AG04449 (cell line): ENCODE measurements at regions not wholly inside any gene's neighbourhood (a gene's known extent, or its start where the extent isn't known, plus 50 kb on each side); places are given as distances from the start of the nearest gene placed in this dataset.

ENCODE experiments used
- CTCF ChIA-PET: fragments of 350-600 bp; formaldehyde crosslinking; extraction: SDS; loops from one replicate; lab custom pipeline; 2021; ENCODE audit warnings: antibody characterized with exemption; lab: Yijun Ruan, JAX
- POLR2A ChIA-PET: fragments of 400-600, 350-600 bp; formaldehyde crosslinking; extraction: SDS; loops from one replicate; lab custom pipeline; 2020; ENCODE audit warnings: antibody characterized with exemption, inconsistent platforms; lab: Yijun Ruan, JAX
- DNase-seq: peaks from one replicate; pipeline ENCODE4 v3.0.0-alpha.2; 2010; ENCODE audit warnings: low read depth, low spot score
- H3K4me3 ChIP-seq: 2 replicates; pipeline ENCODE4 v1.5.1; 2011; ENCODE audit warnings: low read depth, mild to moderate bottlenecking, control low read depth, low read length
- CTCF ChIP-seq: IDR thresholded peaks from one replicate; pipeline ENCODE4 v1.5.1; 2011; ENCODE audit warnings: mild to moderate bottlenecking, moderate library complexity, low read length, control low read depth, inconsistent platforms; ENCODE audit not compliant: insufficient read depth; ENCODE audit errors: missing control alignments

- no peak overlapping the region for H3K4me3 ChIP-seq
- ChIA-PET CTCF (no interaction called here), POLR2A (no interaction called here)
- TF ChIP-seq CTCF, result no peak
- DNase-seq, result no peak
Measured at GRCh38 chr17:70658840-70659239, 489.5 kb downstream of the KCNJ2 start.

DNA sequence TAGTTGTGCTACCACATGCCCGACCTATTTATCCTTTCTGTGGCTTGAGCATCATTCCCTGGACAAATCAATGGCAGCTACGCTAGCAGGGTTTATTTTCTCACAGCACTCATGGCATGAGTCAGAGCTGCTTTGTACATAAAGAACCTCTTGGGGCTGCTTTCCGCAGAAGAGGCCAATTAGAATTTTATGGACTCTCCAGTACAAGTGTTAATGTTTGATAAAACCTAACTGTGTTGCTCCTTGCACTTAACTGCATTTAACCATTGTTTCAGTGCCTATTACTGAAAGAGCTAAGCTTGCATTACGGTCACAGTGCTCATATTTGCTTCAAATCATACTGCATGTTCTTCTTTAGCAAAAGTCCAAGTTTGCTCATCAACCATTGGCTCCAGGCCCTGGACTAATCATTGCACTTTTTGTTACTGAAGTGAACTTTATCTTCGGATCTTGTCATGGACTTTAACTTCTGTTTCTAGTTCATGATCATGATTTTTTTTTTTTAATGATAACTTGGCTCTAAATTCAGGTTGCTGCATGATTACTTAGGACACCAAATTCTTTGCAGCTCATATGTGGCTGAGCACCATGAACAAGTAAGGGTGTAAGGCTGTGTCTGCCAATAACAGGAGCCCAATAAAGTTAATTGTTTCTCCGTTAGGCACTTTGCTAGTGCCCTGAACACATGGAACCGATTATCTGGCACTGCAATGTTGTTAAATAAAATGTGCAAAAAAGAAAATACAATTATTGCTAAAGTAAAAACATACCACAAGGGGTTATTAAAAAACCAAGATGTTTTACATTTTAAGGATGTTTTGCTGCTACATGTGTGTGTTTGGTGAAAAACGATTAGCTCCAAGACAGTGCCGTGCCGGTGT is 492.2 kb downstream of the KCNJ2 start:
- no peak for DNase-seq
- ChIA-PET POLR2A (no interaction called here), CTCF (no interaction called here)
- H3K4me3 ChIP-seq, result no peak overlapping the region
- no peak for TF ChIP-seq CTCF

GRCh38 chr17:70668276-70668937 is 499.1 kb downstream of the KCNJ2 start:
- H3K4me3 ChIP-seq, result no peak overlapping the region
- CTCF ChIA-PET, result no interaction called here
- no peak for TF ChIP-seq CTCF
- POLR2A ChIA-PET, result no interaction called here
- no peak for DNase-seq

DNA sequence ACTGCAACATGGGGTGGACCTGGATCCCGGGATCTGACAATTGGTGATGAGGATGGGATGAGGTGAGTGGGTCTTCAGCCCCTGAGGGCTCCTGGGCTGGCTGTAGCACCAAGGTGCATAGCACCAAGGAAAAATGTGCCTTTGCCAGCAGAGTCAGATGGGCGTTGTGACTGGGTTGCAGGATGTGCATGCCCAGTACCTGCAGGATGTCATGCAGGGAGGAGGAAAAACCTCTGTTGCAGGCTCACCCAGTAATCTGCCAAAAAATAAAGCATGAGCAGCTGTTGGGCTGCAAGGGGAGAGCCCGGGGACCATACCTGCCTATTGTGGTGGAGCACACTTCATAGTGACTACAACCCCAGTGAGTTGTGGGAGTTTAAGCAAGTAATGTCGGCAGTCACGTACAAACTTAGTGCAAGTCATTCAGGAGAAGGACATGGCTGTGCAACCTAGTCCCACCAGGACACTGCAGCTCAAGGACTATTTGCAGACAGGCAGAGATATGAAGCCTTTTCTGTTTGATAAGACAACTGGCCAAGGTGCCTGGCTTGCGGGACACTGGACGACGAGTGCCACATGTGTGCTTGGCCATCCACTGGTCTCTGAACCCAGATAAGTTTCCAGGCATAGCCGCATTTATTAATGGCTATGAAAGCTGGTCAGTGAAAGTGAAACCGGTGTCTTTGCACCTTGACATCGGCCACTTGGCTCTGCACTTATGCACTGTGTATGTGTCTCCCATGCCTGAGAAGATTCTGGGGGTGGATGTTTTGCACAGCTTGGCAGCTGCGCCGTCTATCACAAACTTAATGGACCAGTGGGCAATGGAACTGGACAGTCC is 499.8 kb downstream of the KCNJ2 start:
- H3K4me3 ChIP-seq, result no peak overlapping the region
- DNase-seq, result no peak
- no peak for TF ChIP-seq CTCF
- CTCF ChIA-PET, result no interaction called here
- POLR2A ChIA-PET, result no interaction called here

GRCh38 chr17:70674061-70674460 is 504.7 kb downstream of the KCNJ2 start:
- no peak overlapping the region for H3K4me3 ChIP-seq
- DNase-seq, result no peak
- no peak for TF ChIP-seq CTCF
- CTCF ChIA-PET, result no interaction called here
- POLR2A ChIA-PET, result no interaction called here
